AG04449 (cell line): ENCODE measurements at regions not wholly inside any gene's neighbourhood (a gene's known extent, or its start where the extent isn't known, plus 50 kb on each side); places are given as distances from the start of the nearest gene placed in this dataset.

ENCODE experiments used
- CTCF ChIA-PET: fragments of 350-600 bp; formaldehyde crosslinking; extraction: SDS; loops from one replicate; lab custom pipeline; 2021; ENCODE audit warnings: antibody characterized with exemption; lab: Yijun Ruan, JAX
- POLR2A ChIA-PET: fragments of 400-600, 350-600 bp; formaldehyde crosslinking; extraction: SDS; loops from one replicate; lab custom pipeline; 2020; ENCODE audit warnings: antibody characterized with exemption, inconsistent platforms; lab: Yijun Ruan, JAX
- DNase-seq: peaks from one replicate; pipeline ENCODE4 v3.0.0-alpha.2; 2010; ENCODE audit warnings: low read depth, low spot score
- H3K4me3 ChIP-seq: 2 replicates; pipeline ENCODE4 v1.5.1; 2011; ENCODE audit warnings: low read depth, mild to moderate bottlenecking, control low read depth, low read length
- CTCF ChIP-seq: IDR thresholded peaks from one replicate; pipeline ENCODE4 v1.5.1; 2011; ENCODE audit warnings: mild to moderate bottlenecking, moderate library complexity, low read length, control low read depth, inconsistent platforms; ENCODE audit not compliant: insufficient read depth; ENCODE audit errors: missing control alignments

- no peak for DNase-seq
- POLR2A ChIA-PET, result no interaction called here
- TF ChIP-seq CTCF, result no peak
- no peak overlapping the region for H3K4me3 ChIP-seq
- CTCF ChIA-PET, result no interaction called here
These were observed 139.7 kb downstream of the SEC61B start for GRCh38 chr9:99361817-99362216.

- no peak overlapping the region for H3K4me3 ChIP-seq
- no peak for DNase-seq
- ChIA-PET CTCF (no interaction called here), POLR2A (no interaction called here)
- TF ChIP-seq CTCF, result no peak
These were observed 140.2 kb downstream of the SEC61B start for GRCh38 chr9:99362321-99362720.

GRCh38 chr9:99363509-99363908, 141.4 kb downstream of the SEC61B start:
- H3K4me3 ChIP-seq, result no peak overlapping the region
- TF ChIP-seq CTCF, result no peak
- DNase-seq, result no peak
- ChIA-PET POLR2A (no interaction called here), CTCF (no interaction called here)

GRCh38 chr9:99365233-99365980, 143.3 kb downstream of the SEC61B start:
- no peak overlapping the region for H3K4me3 ChIP-seq
- CTCF ChIA-PET, result no interaction called here
- TF ChIP-seq CTCF, result no peak
- DNase-seq, result no peak
- POLR2A ChIA-PET, result no interaction called here

GRCh38 chr9:99366183-99366582, 144.1 kb downstream of the SEC61B start:
- POLR2A ChIA-PET, result no interaction called here
- TF ChIP-seq CTCF, result no peak
- DNase-seq, result no peak
- no peak overlapping the region for H3K4me3 ChIP-seq
- CTCF ChIA-PET, result no interaction called here

GRCh38 chr9:99366621-99367020, 144.5 kb downstream of the SEC61B start:
- no peak overlapping the region for H3K4me3 ChIP-seq
- CTCF ChIA-PET, result interaction anchor here (1.0 kb wide), 1 partner anchor 1234 kb away, joined by 3 read pairs; no protein-coding TSS in a partner anchor
- TF ChIP-seq CTCF, result no peak
- DNase-seq, result no peak
- POLR2A ChIA-PET, result no interaction called here
